ENCODE measurements at regions not wholly inside any gene's neighbourhood (a gene's known extent, or its start where the extent isn't known, plus 50 kb on each side); places are given as distances from the start of the nearest gene placed in this dataset.

GRCh38 chr5:121313886-121314285 lies 537.8 kb upstream of the FTMT start:
- ATAC-seq (no peak), DNase-seq (no peak)
- ChIA-PET CTCF (no interaction called here), POLR2A (no interaction called here)
- no peak overlapping the region for H3K27ac ChIP-seq (ENCODE audit: low read depth, low read length)
- no peaks in the 10 kb centered on the region for H3K9me3 ChIP-seq (ENCODE audit: control insufficient read depth in 2 of 3, low read length in 3 of 3)
- intact Hi-C loops (cut with micrococcal nuclease): no loop called here
- no peaks in the 10 kb centered on the region for H3K36me3 Mint-ChIP-seq
- H3K27me3 Mint-ChIP-seq: no peaks in the 10 kb centered on the region
- no peaks in the 10 kb centered on the region for H3K36me3 ChIP-seq (ENCODE audit: control insufficient read depth in 2 of 3, insufficient read depth in 3 of 3, low read length in 3 of 3)
- no peak overlapping the region for H3K4me3 Mint-ChIP-seq
- H3K27me3 ChIP-seq (ENCODE audit: control insufficient read depth in 2 of 2, insufficient read depth in 2 of 2, low read length in 2 of 2): no peaks in the 10 kb centered on the region
- no peak overlapping the region for H3K4me3 ChIP-seq (ENCODE audit: low read length)
- peaks cover 3 to 25% (median 11%) of the 10 kb centered on the region in 11 donors for H3K9me3 Mint-ChIP-seq
- H3K4me1 ChIP-seq (ENCODE audit: control insufficient read depth in 2 of 2, insufficient read depth in 2 of 2, low read length in 2 of 2): no peaks in the 10 kb centered on the region
- H3K4me1 Mint-ChIP-seq: peaks cover 0 to 2% (median 0%) of the 10 kb centered on the region in 7 donors
- H3K27ac Mint-ChIP-seq: no peak overlapping the region

- Histone ChIP-seq H3K9me3 (ENCODE audit: control insufficient read depth in 2 of 3, low read length in 3 of 3) (no peaks in the 10 kb centered on the region), H3K4me3 (ENCODE audit: low read length) (no peak overlapping the region), H3K27ac (ENCODE audit: low read depth, low read length) (no peak overlapping the region), H3K27me3 (ENCODE audit: control insufficient read depth in 2 of 2, insufficient read depth in 2 of 2, low read length in 2 of 2) (no peaks in the 10 kb centered on the region), H3K4me1 (ENCODE audit: control insufficient read depth in 2 of 2, insufficient read depth in 2 of 2, low read length in 2 of 2) (no peaks in the 10 kb centered on the region), H3K36me3 (ENCODE audit: control insufficient read depth in 2 of 3, insufficient read depth in 3 of 3, low read length in 3 of 3) (no peaks in the 10 kb centered on the region)
- ChIA-PET POLR2A (no interaction called here), CTCF (no interaction called here)
- ATAC-seq: no peak
- no peaks in the 10 kb centered on the region for H3K27me3 Mint-ChIP-seq
- H3K27ac Mint-ChIP-seq: no peak overlapping the region
- H3K4me3 Mint-ChIP-seq: no peak overlapping the region
- no peak for DNase-seq
- H3K9me3 Mint-ChIP-seq: peaks cover 2 to 26% (median 10%) of the 10 kb centered on the region in 11 donors
- peaks cover 0 to 2% (median 0%) of the 10 kb centered on the region in 7 donors for H3K4me1 Mint-ChIP-seq
- intact Hi-C loops (cut with micrococcal nuclease): no loop called here
- no peaks in the 10 kb centered on the region for H3K36me3 Mint-ChIP-seq
Observed at GRCh38 chr5:121315786-121316185, 535.9 kb upstream of the FTMT start.

GRCh38 chr5:121319292-121319691 lies 532.4 kb upstream of the FTMT start:
- Histone ChIP-seq H3K4me3 (ENCODE audit: low read length) (no peak overlapping the region), H3K4me1 (ENCODE audit: control insufficient read depth in 2 of 2, insufficient read depth in 2 of 2, low read length in 2 of 2) (no peaks in the 10 kb centered on the region), H3K27me3 (ENCODE audit: control insufficient read depth in 2 of 2, insufficient read depth in 2 of 2, low read length in 2 of 2) (no peaks in the 10 kb centered on the region), H3K9me3 (ENCODE audit: control insufficient read depth in 2 of 3, low read length in 3 of 3) (no peaks in the 10 kb centered on the region), H3K27ac (ENCODE audit: low read depth, low read length) (no peak overlapping the region), H3K36me3 (ENCODE audit: control insufficient read depth in 2 of 3, insufficient read depth in 3 of 3, low read length in 3 of 3) (no peaks in the 10 kb centered on the region)
- H3K4me1 Mint-ChIP-seq: peaks cover 0 to 2% (median 0%) of the 10 kb centered on the region in 7 donors
- H3K36me3 Mint-ChIP-seq: no peaks in the 10 kb centered on the region
- H3K4me3 Mint-ChIP-seq: no peak overlapping the region
- CTCF ChIA-PET: no interaction called here
- H3K27me3 Mint-ChIP-seq: no peaks in the 10 kb centered on the region
- POLR2A ChIA-PET: no interaction called here
- no peak for DNase-seq
- intact Hi-C loops (cut with micrococcal nuclease): no loop called here
- H3K9me3 Mint-ChIP-seq: peaks cover 0 to 25% (median 10%) of the 10 kb centered on the region in 11 donors
- H3K27ac Mint-ChIP-seq: no peak overlapping the region
- no peak for ATAC-seq

GRCh38 chr5:121325930-121326329 lies 525.8 kb upstream of the FTMT start:
- Histone ChIP-seq H3K36me3 (ENCODE audit: control insufficient read depth in 2 of 3, insufficient read depth in 3 of 3, low read length in 3 of 3) (no peaks in the 10 kb centered on the region), H3K27ac (ENCODE audit: low read depth, low read length) (no peak overlapping the region), H3K9me3 (ENCODE audit: control insufficient read depth in 2 of 3, low read length in 3 of 3) (no peaks in the 10 kb centered on the region), H3K4me1 (ENCODE audit: control insufficient read depth in 2 of 2, insufficient read depth in 2 of 2, low read length in 2 of 2) (no peaks in the 10 kb centered on the region), H3K27me3 (ENCODE audit: control insufficient read depth in 2 of 2, insufficient read depth in 2 of 2, low read length in 2 of 2) (no peaks in the 10 kb centered on the region), H3K4me3 (ENCODE audit: low read length) (no peak overlapping the region)
- ATAC-seq (no peak), DNase-seq (no peak)
- no peaks in the 10 kb centered on the region for H3K27me3 Mint-ChIP-seq
- H3K4me1 Mint-ChIP-seq: no peaks in the 10 kb centered on the region
- no peaks in the 10 kb centered on the region for H3K36me3 Mint-ChIP-seq
- POLR2A ChIA-PET: no interaction called here
- CTCF ChIA-PET: no interaction called here
- H3K27ac Mint-ChIP-seq: no peak overlapping the region
- H3K9me3 Mint-ChIP-seq: peaks cover 0 to 9% (median 0%) of the 10 kb centered on the region in 11 donors
- intact Hi-C loops (cut with micrococcal nuclease): no loop called here
- no peak overlapping the region for H3K4me3 Mint-ChIP-seq

- ATAC-seq (no peak), DNase-seq (no peak)
- H3K36me3 ChIP-seq (ENCODE audit: control insufficient read depth in 2 of 3, insufficient read depth in 3 of 3, low read length in 3 of 3): no peaks in the 10 kb centered on the region
- no peaks in the 10 kb centered on the region for H3K4me1 ChIP-seq (ENCODE audit: control insufficient read depth in 2 of 2, insufficient read depth in 2 of 2, low read length in 2 of 2)
- intact Hi-C loops (cut with micrococcal nuclease): no loop called here
- no peak overlapping the region for H3K4me3 ChIP-seq (ENCODE audit: low read length)
- H3K9me3 ChIP-seq (ENCODE audit: control insufficient read depth in 2 of 3, low read length in 3 of 3): no peaks in the 10 kb centered on the region
- ChIA-PET CTCF (no interaction called here), POLR2A (no interaction called here)
- H3K27me3 ChIP-seq (ENCODE audit: control insufficient read depth in 2 of 2, insufficient read depth in 2 of 2, low read length in 2 of 2): no peaks in the 10 kb centered on the region
- Mint-ChIP-seq H3K27ac (no peak overlapping the region), H3K4me3 (no peak overlapping the region), H3K4me1 (no peaks in the 10 kb centered on the region), H3K27me3 (no peaks in the 10 kb centered on the region), H3K9me3 (peaks cover 0 to 10% (median 0%) of the 10 kb centered on the region in 11 donors), H3K36me3 (no peaks in the 10 kb centered on the region)
- no peak overlapping the region for H3K27ac ChIP-seq (ENCODE audit: low read depth, low read length)
Observed at GRCh38 chr5:121350181-121350930, 501.3 kb upstream of the FTMT start.

GRCh38 chr5:121366515-121366914 lies 485.2 kb upstream of the FTMT start:
- no peak overlapping the region for H3K27ac Mint-ChIP-seq
- peaks cover 0 to 7% (median 0%) of the 10 kb centered on the region in 11 donors for H3K9me3 Mint-ChIP-seq
- Histone ChIP-seq H3K4me3 (ENCODE audit: low read length) (no peak overlapping the region), H3K27ac (ENCODE audit: low read depth, low read length) (no peak overlapping the region), H3K9me3 (ENCODE audit: control insufficient read depth in 2 of 3, low read length in 3 of 3) (no peaks in the 10 kb centered on the region), H3K36me3 (ENCODE audit: control insufficient read depth in 2 of 3, insufficient read depth in 3 of 3, low read length in 3 of 3) (no peaks in the 10 kb centered on the region), H3K4me1 (ENCODE audit: control insufficient read depth in 2 of 2, insufficient read depth in 2 of 2, low read length in 2 of 2) (no peaks in the 10 kb centered on the region), H3K27me3 (ENCODE audit: control insufficient read depth in 2 of 2, insufficient read depth in 2 of 2, low read length in 2 of 2) (no peaks in the 10 kb centered on the region)
- ChIA-PET CTCF (no interaction called here), POLR2A (no interaction called here)
- ATAC-seq: no peak
- H3K4me3 Mint-ChIP-seq: no peak overlapping the region
- H3K4me1 Mint-ChIP-seq: no peaks in the 10 kb centered on the region
- no peaks in the 10 kb centered on the region for H3K36me3 Mint-ChIP-seq
- no peaks in the 10 kb centered on the region for H3K27me3 Mint-ChIP-seq
- intact Hi-C loops (cut with micrococcal nuclease): no loop called here
- no peak for DNase-seq

- H3K27ac ChIP-seq (ENCODE audit: low read depth, low read length): no peak overlapping the region
- H3K4me3 ChIP-seq (ENCODE audit: low read length): no peak overlapping the region
- H3K4me1 ChIP-seq (ENCODE audit: control insufficient read depth in 2 of 2, insufficient read depth in 2 of 2, low read length in 2 of 2): no peaks in the 10 kb centered on the region
- POLR2A ChIA-PET: no interaction called here
- H3K36me3 ChIP-seq (ENCODE audit: control insufficient read depth in 2 of 3, insufficient read depth in 3 of 3, low read length in 3 of 3): no peaks in the 10 kb centered on the region
- no peaks in the 10 kb centered on the region for H3K4me1 Mint-ChIP-seq
- H3K27ac Mint-ChIP-seq: no peak overlapping the region
- peaks cover 0 to 12% (median 2%) of the 10 kb centered on the region in 11 donors for H3K9me3 Mint-ChIP-seq
- no peaks in the 10 kb centered on the region for H3K9me3 ChIP-seq (ENCODE audit: control insufficient read depth in 2 of 3, low read length in 3 of 3)
- H3K27me3 Mint-ChIP-seq: no peaks in the 10 kb centered on the region
- no peak overlapping the region for H3K4me3 Mint-ChIP-seq
- intact Hi-C loops (cut with micrococcal nuclease): no loop called here
- ATAC-seq: no peak
- no peak for DNase-seq
- CTCF ChIA-PET: no interaction called here
- no peaks in the 10 kb centered on the region for H3K27me3 ChIP-seq (ENCODE audit: control insufficient read depth in 2 of 2, insufficient read depth in 2 of 2, low read length in 2 of 2)
- H3K36me3 Mint-ChIP-seq: no peaks in the 10 kb centered on the region
Observed at GRCh38 chr5:121373371-121373770, 478.3 kb upstream of the FTMT start.

Measured in naive thymus-derived CD4-positive, alpha-beta T cell (primary cell).